H1 (cell line): ENCODE measurements at regions not wholly inside any gene's neighbourhood (a gene's known extent, or its start where the extent isn't known, plus 50 kb on each side); places are given as distances from the start of the nearest gene placed in this dataset.

ENCODE experiments used
- CTCF ChIA-PET: fragments of 300-600 bp; sonication (Branson Sonifier 250); formaldehyde crosslinking; loops from one replicate; lab custom pipeline; 2021; ENCODE audit not compliant: partially characterized antibody; lab: Charles Lee
- POLR2A ChIA-PET: fragments of 300-600 bp; sonication (Branson Sonifier 250); formaldehyde crosslinking; loops from one replicate; lab custom pipeline; 2021; ENCODE audit warnings: inconsistent platforms; ENCODE audit not compliant: partially characterized antibody; lab: Charles Lee
- DNase-seq, 2 experiments: peaks; one replicate each; pipeline versions ENCODE4 v3.0.0 to v3.0.0-alpha.2; 2010 to 2022; ENCODE audit warnings: low spot score in 2 of 2, low read depth in 1 of 2, mixed read lengths in 1 of 2
- FAIRE-seq: peaks from 2 replicates; lab custom pipeline; 2011; peaks lifted over from hg19 to GRCh38; lab: Jason Lieb, UNC
- H2AFZ ChIP-seq: 2 replicates; pipeline ENCODE4 v1.8.1; 2012; ENCODE audit warnings: low read length, inconsistent platforms
- H2AK5ac ChIP-seq: 2 replicates; pipeline ENCODE4 v1.6.1; 2013; ENCODE audit warnings: low read depth, low read length
- H2BK120ac ChIP-seq: replicated peaks from 2 replicates; pipeline ENCODE3; 2013; ENCODE audit warnings: low read depth, low read length, inconsistent platforms
- H2BK12ac ChIP-seq: 2 replicates; pipeline ENCODE4 v1.6.1; 2013; ENCODE audit warnings: low read depth, low read length
- H2BK15ac ChIP-seq: 2 replicates; pipeline ENCODE4 v1.6.1; 2013; ENCODE audit warnings: low read length
- H2BK20ac ChIP-seq: 2 replicates; pipeline ENCODE4 v1.6.1; 2013; ENCODE audit warnings: low read length
- H2BK5ac ChIP-seq: 2 replicates; pipeline ENCODE4 v1.6.1; 2013; ENCODE audit warnings: low read depth, low read length
- H3K14ac ChIP-seq: 2 replicates; pipeline ENCODE4 v1.6.1; 2013; ENCODE audit warnings: inconsistent platforms; ENCODE audit not compliant: insufficient read length
- H3K18ac ChIP-seq: 2 replicates; pipeline ENCODE4 v1.6.1; 2013; ENCODE audit warnings: low read length; ENCODE audit errors: extremely low read depth
- H3K23ac ChIP-seq: 2 replicates; pipeline ENCODE4 v1.6.1; 2013; ENCODE audit warnings: inconsistent platforms; ENCODE audit not compliant: insufficient read length
- H3K23me2 ChIP-seq: 2 replicates; pipeline ENCODE4 v1.6.1; 2013; ENCODE audit warnings: low read depth, low read length
- H3K27ac ChIP-seq: 2 replicates; pipeline ENCODE4 v1.6.1; 2011; ENCODE audit warnings: low read depth, low read length, inconsistent platforms
- H3K27me3 ChIP-seq, 4 experiments: replicated peaks in 1 of 4; 1 replicate in 1 of 4; 2 replicates in 3 of 4; pipeline versions ENCODE4 v1.6.1 to v1.8.1; 2011 to 2013; ENCODE audit warnings: low read length in 3 of 4, mild to moderate bottlenecking in 3 of 4, inconsistent platforms in 2 of 4, mixed read lengths in 2 of 4, moderate library complexity in 1 of 4; ENCODE audit not compliant: control insufficient read depth in 3 of 4, insufficient read depth in 3 of 4; ENCODE audit errors: extremely low read depth in 1 of 4
- H3K36me3 ChIP-seq, 4 experiments: 2 replicates each; pipeline versions ENCODE4 v1.6.1 to v1.8.1; 2011 to 2013; ENCODE audit warnings: mild to moderate bottlenecking in 4 of 4, low read length in 3 of 4, moderate library complexity in 2 of 4, control low read depth in 1 of 4, inconsistent platforms in 1 of 4; ENCODE audit not compliant: insufficient read depth in 4 of 4, control insufficient read depth in 2 of 4
- H3K4ac ChIP-seq: replicated peaks from 2 replicates; pipeline ENCODE3; 2013; ENCODE audit warnings: low read length, low read depth, mixed read lengths, inconsistent platforms; ENCODE audit not compliant: insufficient read length
- H3K4me1 ChIP-seq, 4 experiments: replicated peaks in 1 of 4; 1 replicate in 1 of 4; 2 replicates in 3 of 4; pipeline versions ENCODE4 v1.6.1 to v1.8.1; 2011 to 2013; ENCODE audit warnings: low read length in 3 of 4, inconsistent platforms in 2 of 4, mixed read lengths in 1 of 4; ENCODE audit not compliant: insufficient read depth in 4 of 4, control insufficient read depth in 3 of 4
- H3K4me2 ChIP-seq, 2 experiments: 2 replicates each; pipeline versions ENCODE4 v1.6.1 to v1.8.1; 2011 to 2013; ENCODE audit warnings: low read depth in 2 of 2, low read length in 2 of 2, control low read depth in 1 of 2, inconsistent platforms in 1 of 2, mild to moderate bottlenecking in 1 of 2; ENCODE audit not compliant: insufficient read depth in 1 of 2
- H3K4me3 ChIP-seq, 4 experiments: fragments of 200-600, 300-600 bp in 1 of 4; sonication (generic), shearing (Covaris generic), sonication (Bioruptor Twin) in 1 of 4; 2 replicates each; pipeline versions ENCODE4 v1.5.1 to v1.8.1; 2011 to 2016; ENCODE audit warnings: low read length in 4 of 4, low read depth in 3 of 4, control low read depth in 2 of 4, inconsistent platforms in 2 of 4, mild to moderate bottlenecking in 2 of 4, mixed read lengths in 1 of 4, moderate library complexity in 1 of 4; ENCODE audit not compliant: insufficient read depth in 2 of 4; ENCODE audit errors: extremely low read depth in 1 of 4
- H3K56ac ChIP-seq: replicated peaks from 2 replicates; pipeline ENCODE3; 2013; ENCODE audit warnings: low read depth, mild to moderate bottlenecking, mixed read lengths, low read length, inconsistent platforms; ENCODE audit not compliant: insufficient read length
- H3K79me1 ChIP-seq: 2 replicates; pipeline ENCODE4 v1.6.1; 2013; ENCODE audit warnings: low read depth, low read length, control low read depth
- H3K79me2 ChIP-seq, 2 experiments: 2 replicates each; pipeline versions ENCODE4 v1.6.1 to v1.8.1; 2012 to 2013; ENCODE audit warnings: low read length in 2 of 2, mild to moderate bottlenecking in 2 of 2, inconsistent platforms in 1 of 2; ENCODE audit not compliant: insufficient read depth in 2 of 2, control insufficient read depth in 1 of 2
- H3K9ac ChIP-seq, 4 experiments: replicated peaks in 1 of 4; 1 replicate in 1 of 4; 2 replicates in 3 of 4; pipeline versions ENCODE4 v1.6.1 to v1.8.1; 2011 to 2013; ENCODE audit warnings: low read depth in 3 of 4, low read length in 3 of 4, control low read depth in 2 of 4, mild to moderate bottlenecking in 2 of 4, moderate library complexity in 2 of 4, inconsistent platforms in 1 of 4; ENCODE audit errors: extremely low read depth in 1 of 4
- H3K9me3 ChIP-seq, 2 experiments: 2 replicates each; pipeline versions ENCODE4 v1.6.1 to v1.8.1; 2012 to 2013; ENCODE audit warnings: mild to moderate bottlenecking in 2 of 2, moderate library complexity in 2 of 2, control low read depth in 1 of 2, inconsistent platforms in 1 of 2, low read depth in 1 of 2, low read length in 1 of 2, mixed read lengths in 1 of 2; ENCODE audit not compliant: insufficient read depth in 2 of 2
- H4K20me1 ChIP-seq, 2 experiments: replicated peaks in 1 of 2; 2 replicates each; pipeline versions ENCODE3 to v1.8.1; 2011 to 2013; ENCODE audit warnings: inconsistent platforms in 2 of 2, low read length in 2 of 2, mild to moderate bottlenecking in 1 of 2; ENCODE audit not compliant: insufficient read depth in 2 of 2, control insufficient read depth in 1 of 2
- H4K5ac ChIP-seq: 2 replicates; pipeline ENCODE4 v1.6.1; 2013; ENCODE audit warnings: low read length, low read depth, mixed read lengths, inconsistent platforms; ENCODE audit not compliant: insufficient read length
- H4K8ac ChIP-seq: 2 replicates; pipeline ENCODE4 v1.8.0; 2013; ENCODE audit warnings: mild to moderate bottlenecking, moderate library complexity, low read length, inconsistent platforms; ENCODE audit not compliant: insufficient read depth; ENCODE audit errors: extremely low read depth
- H4K91ac ChIP-seq: replicated peaks from 2 replicates; pipeline ENCODE3; 2013; ENCODE audit warnings: low read length, mixed read lengths, inconsistent platforms; ENCODE audit not compliant: insufficient read length
- MAFK ChIP-seq: IDR thresholded peaks from 2 replicates; pipeline ENCODE4 v1.6.1; 2012; ENCODE audit warnings: low read depth, mild to moderate bottlenecking, improper control_type of control experiment, low read length
- RNF2 ChIP-seq: fragments of 200-900, 300-1000 bp; sonication (generic); IDR thresholded peaks from 2 replicates; pipeline ENCODE4 v1.7.1; 2016; ENCODE audit warnings: borderline replicate concordance, low read depth, mild to moderate bottlenecking, antibody characterized with exemption, low read length; ENCODE audit not compliant: poor library complexity, severe bottlenecking; ENCODE audit errors: missing control alignments
- SIRT6 ChIP-seq: IDR thresholded peaks from one replicate; pipeline ENCODE4 v1.7.1; 2012; ENCODE audit warnings: low read length, inconsistent platforms
- SIX5 ChIP-seq: IDR thresholded peaks from 2 replicates; pipeline ENCODE4 v1.6.1; 2011; ENCODE audit warnings: mild to moderate bottlenecking, low read depth, low read length
- SP1 ChIP-seq: IDR thresholded peaks from 2 replicates; pipeline ENCODE4 v1.6.1; 2011; ENCODE audit warnings: low read depth, low read length
- SP2 ChIP-seq: IDR thresholded peaks from 2 replicates; pipeline ENCODE4 v1.6.1; 2012; ENCODE audit warnings: mild to moderate bottlenecking, low read length, inconsistent platforms
- WGBS, 2 experiments: shearing (Covaris generic) in 1 of 2; methylation state at CpG; one replicate each; pipeline versions ENCODE4 v1.1.6 to v1.1.7; 2013 to 2015; ENCODE audit warnings: low lambda C conversion rate in 2 of 2, mixed read lengths in 2 of 2, inconsistent platforms in 1 of 2, low coverage in 1 of 2, missing lambda C conversion rate in 1 of 2; ENCODE audit not compliant: insufficient replicate concordance in 2 of 2, insufficient coverage in 1 of 2, insufficient read length in 1 of 2; ENCODE audit errors: extremely low coverage in 1 of 2, missing lambda C conversion rate in 1 of 2; 5-methylcytosine and 5-hydroxymethylcytosine counted together

GRCh38 chr17:63191610-63192009 lies 225.6 kb downstream of the TANC2 start:
- H3K4me3 ChIP-seq: no peak overlapping the region
- no peak overlapping the region for H3K4ac ChIP-seq
- FAIRE-seq: no peak
- H3K36me3 ChIP-seq: no peaks in the 10 kb centered on the region
- TF ChIP-seq SIRT6: no peak
- TF ChIP-seq MAFK: no peak
- no peak for TF ChIP-seq SIX5
- TF ChIP-seq RNF2: no peak
- TF ChIP-seq SP1: no peak
- no peak for TF ChIP-seq SP2
- no peak overlapping the region for H2BK120ac ChIP-seq
- H3K27me3 ChIP-seq: no peaks in the 10 kb centered on the region
- no peak overlapping the region for H2BK20ac ChIP-seq
- H4K8ac ChIP-seq: no peak overlapping the region
- no peak overlapping the region for H3K27ac ChIP-seq
- H2BK15ac ChIP-seq: no peak overlapping the region
- H2AK5ac ChIP-seq: no peak overlapping the region
- H4K91ac ChIP-seq: no peak overlapping the region
- no peaks in the 10 kb centered on the region for H3K23me2 ChIP-seq
- no peak overlapping the region for H3K9ac ChIP-seq
- H2BK12ac ChIP-seq: no peak overlapping the region
- no peak overlapping the region for H3K14ac ChIP-seq
- no peaks in the 10 kb centered on the region for H3K79me2 ChIP-seq
- no peaks in the 10 kb centered on the region for H3K4me1 ChIP-seq
- H3K18ac ChIP-seq: no peak overlapping the region
- H3K79me1 ChIP-seq: no peaks in the 10 kb centered on the region
- H4K5ac ChIP-seq: no peak overlapping the region
- H3K56ac ChIP-seq: no peak overlapping the region
- H3K23ac ChIP-seq: no peak overlapping the region
- H2BK5ac ChIP-seq: no peak overlapping the region
- WGBS, 2 experiments: 92% methylated on average over 8 of the region's 8 CpGs; no CpG with 5 or more reads in 1 of the 2 experiments
- H3K4me2 ChIP-seq: no peak overlapping the region
- H4K20me1 ChIP-seq: no peaks in the 10 kb centered on the region
- no peak for DNase-seq
- H3K9me3 ChIP-seq: no peaks in the 10 kb centered on the region
- CTCF ChIA-PET: no interaction called here
- POLR2A ChIA-PET: no interaction called here
- no peak overlapping the region for H2AFZ ChIP-seq
